ENCODE measurements at regions not wholly inside any gene's neighbourhood (a gene's known extent, or its start where the extent isn't known, plus 50 kb on each side); places are given as distances from the start of the nearest gene placed in this dataset.

DNA sequence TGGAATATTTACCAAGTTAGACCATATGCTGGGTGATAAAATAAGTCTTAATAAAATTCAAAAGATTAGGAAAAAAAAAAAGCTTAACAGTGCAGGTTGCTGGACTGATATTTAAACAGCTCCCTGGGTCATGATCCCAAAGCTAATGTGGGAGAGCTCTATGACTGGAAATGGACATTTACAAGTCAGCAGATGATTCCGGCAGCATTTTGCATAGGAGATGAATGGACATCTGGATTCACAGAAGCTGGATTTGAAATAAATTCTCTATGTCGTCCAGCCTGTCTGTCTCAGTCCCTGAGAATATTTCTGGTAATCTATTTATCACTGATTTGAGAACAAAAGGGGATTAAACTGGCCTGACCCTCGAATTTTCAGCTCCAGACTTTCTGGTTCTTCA, 52.3 kb upstream of the KLHL25 start:
- TF ChIP-seq, protein P1, sequence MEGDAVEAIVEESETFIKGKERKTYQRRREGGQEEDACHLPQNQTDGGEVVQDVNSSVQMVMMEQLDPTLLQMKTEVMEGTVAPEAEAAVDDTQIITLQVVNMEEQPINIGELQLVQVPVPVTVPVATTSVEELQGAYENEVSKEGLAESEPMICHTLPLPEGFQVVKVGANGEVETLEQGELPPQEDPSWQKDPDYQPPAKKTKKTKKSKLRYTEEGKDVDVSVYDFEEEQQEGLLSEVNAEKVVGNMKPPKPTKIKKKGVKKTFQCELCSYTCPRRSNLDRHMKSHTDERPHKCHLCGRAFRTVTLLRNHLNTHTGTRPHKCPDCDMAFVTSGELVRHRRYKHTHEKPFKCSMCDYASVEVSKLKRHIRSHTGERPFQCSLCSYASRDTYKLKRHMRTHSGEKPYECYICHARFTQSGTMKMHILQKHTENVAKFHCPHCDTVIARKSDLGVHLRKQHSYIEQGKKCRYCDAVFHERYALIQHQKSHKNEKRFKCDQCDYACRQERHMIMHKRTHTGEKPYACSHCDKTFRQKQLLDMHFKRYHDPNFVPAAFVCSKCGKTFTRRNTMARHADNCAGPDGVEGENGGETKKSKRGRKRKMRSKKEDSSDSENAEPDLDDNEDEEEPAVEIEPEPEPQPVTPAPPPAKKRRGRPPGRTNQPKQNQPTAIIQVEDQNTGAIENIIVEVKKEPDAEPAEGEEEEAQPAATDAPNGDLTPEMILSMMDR (IDR thresholded peaks at IDR 0.05; ENCODE audit: insufficient read depth, low read depth, low read length, missing control alignments): no peak
- H3K4me3 ChIP-seq (ENCODE audit: low read depth, low read length): no peak overlapping the region
- no peak for DNase-seq (ENCODE audit: low read depth)

DNA sequence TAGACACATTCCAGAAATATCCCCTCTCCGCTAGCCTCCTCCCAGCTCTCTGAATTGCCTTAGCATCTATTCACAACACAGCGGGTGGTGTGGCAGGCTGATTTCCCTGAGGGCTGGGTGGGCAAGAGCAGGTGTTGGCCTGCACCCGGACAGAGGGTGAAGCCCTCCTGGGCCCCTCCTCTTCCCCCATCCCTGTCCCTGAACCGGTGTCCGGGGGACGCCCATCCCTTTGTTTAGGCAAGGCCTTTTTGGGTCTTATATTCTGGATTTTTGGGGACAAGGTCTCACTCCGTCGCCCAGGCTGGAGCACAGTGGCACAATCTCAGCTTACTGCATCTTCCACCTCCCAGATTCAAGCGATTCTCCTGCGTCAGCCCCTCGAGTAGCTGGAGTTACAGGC, 55.2 kb upstream of the KLHL25 start:
- H3K4me3 ChIP-seq (ENCODE audit: low read depth, low read length): no peak overlapping the region
- TF ChIP-seq, protein P1 (IDR thresholded peaks at IDR 0.05; ENCODE audit: insufficient read depth, low read depth, low read length, missing control alignments): no peak
- no peak for DNase-seq (ENCODE audit: low read depth)

DNA sequence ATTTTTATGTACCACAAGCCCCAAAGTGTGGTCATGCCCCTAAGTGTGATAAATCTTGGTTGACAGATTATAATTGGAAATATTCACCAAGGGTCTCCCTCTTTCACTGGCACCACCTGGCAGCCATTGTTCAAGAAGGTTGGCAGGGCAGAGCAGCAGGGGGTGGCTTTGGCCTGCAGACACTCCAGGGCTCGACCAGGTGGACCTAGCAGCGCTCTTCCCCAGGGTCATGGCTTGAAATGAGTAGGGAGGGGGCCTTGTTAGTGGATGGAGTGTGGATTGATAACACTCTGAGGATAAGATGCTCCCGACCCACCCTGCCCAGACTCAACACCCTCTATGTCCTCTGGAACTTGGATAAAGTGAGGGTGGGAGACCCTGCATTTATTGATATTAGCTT, 58.2 kb upstream of the KLHL25 start:
- H3K4me3 ChIP-seq (ENCODE audit: low read depth, low read length): no peak overlapping the region
- TF ChIP-seq, protein P1 (IDR thresholded peaks at IDR 0.05; ENCODE audit: insufficient read depth, low read depth, low read length, missing control alignments): no peak
- DNase-seq (ENCODE audit: low read depth): no peak

DNA sequence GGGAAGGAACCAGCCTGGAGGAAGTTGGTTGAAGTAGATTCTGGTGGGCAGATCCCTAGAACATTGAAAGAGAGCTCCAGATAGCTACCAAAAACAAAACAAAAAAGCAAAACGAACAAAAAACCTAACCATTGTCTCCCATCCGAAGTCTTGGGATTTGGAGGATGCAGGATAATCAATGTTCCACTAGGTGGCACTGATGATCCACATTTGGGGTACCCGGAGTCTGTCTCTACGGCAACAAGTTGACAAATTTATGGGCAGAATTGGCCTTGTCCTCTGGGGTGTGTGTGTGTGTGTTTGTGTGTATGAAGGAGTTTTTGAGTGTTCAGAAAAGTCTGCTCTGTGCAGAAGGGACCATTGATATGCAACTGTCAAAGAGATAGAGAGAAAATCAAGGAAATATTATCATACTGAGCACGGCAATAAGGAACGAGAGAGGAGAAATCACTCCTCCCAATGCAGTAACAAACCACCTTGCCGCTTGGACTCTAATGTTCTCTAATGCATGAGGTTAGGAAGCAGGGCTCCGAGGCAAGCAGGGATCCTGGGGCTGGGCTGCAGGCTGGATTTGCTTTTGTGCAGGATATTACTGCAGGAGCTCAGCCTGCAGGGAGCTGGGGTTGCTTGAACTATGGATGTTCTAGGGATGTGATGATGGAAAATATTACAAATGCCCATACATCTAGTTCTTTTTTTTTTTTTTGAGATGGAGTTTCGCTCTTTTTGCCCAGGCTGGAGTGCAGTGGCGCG, 59.8 kb upstream of the KLHL25 start:
- TF ChIP-seq, protein P1 (IDR thresholded peaks at IDR 0.05; ENCODE audit: insufficient read depth, low read depth, low read length, missing control alignments): peak; percentile 79
- no peak overlapping the region for H3K4me3 ChIP-seq (ENCODE audit: low read depth, low read length)
- peak; percentile 75 for DNase-seq (ENCODE audit: low read depth)

DNA sequence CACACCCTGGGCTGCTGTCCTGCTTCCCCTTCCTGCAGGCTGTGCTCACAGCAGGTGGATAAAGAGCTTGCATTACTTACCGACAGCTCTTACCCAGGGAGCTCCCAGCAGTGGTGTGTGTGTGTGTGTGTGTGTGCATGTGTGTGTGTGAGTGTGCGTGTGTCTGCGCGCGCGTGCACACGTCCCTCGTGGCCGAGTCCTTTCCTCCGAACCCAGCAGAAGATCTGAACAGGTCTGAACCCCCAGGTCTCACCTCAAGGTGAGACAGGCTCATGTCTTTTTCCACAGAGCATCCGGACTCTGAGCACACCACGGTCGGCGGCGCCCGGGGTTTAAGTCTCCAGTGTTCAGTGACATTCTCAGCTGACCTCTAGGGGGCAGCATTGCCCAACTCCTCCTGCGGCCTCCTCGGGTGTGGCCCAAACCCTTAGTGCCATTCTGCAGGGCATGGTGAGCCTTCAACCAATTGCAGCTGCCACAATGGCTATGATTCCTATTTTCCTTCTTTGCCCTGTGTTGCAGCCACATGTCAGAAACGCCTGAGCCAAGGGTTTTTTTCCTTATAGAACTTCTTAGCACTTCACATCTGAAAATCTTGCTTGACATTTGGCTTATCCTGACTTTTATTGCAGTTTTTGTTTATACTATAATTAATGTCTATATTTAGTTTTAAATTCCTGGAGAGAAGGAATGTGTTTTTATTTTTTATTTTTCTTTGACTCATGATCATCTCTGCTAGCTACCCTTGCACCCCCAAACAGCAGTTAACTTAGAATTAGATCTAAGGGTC, 64.1 kb upstream of the KLHL25 start:
- no peak overlapping the region for H3K4me3 ChIP-seq (ENCODE audit: low read depth, low read length)
- TF ChIP-seq, protein P1 (IDR thresholded peaks at IDR 0.05; ENCODE audit: insufficient read depth, low read depth, low read length, missing control alignments): peak; percentile 82
- peak; percentile 80 for DNase-seq (ENCODE audit: low read depth)

DNA sequence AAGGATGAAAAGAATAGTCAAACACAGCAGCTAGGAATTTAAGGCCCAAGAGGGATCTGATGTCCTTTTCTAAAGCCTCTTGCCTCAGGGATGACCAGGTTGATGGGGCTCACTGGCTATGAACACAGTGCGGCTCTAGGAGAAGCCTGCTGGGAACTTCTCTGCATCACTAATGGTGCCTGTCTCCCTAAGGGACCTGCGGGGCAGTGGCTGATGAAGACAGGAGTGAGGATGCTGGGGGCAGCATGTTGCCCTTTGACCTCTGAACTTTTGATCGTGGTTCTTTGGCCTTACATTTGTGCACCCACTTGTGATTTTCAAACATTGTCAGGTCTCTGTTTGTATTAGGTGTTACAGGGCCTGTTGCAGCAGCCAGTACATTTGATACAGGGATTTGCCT, 64.9 kb upstream of the KLHL25 start:
- no peak overlapping the region for H3K4me3 ChIP-seq (ENCODE audit: low read depth, low read length)
- TF ChIP-seq, protein P1 (IDR thresholded peaks at IDR 0.05; ENCODE audit: insufficient read depth, low read depth, low read length, missing control alignments): no peak
- DNase-seq (ENCODE audit: low read depth): no peak
